Mucosa of rectum (tissue), 2 donors: ENCODE measurements at regions not wholly inside any gene's neighbourhood (a gene's known extent, or its start where the extent isn't known, plus 50 kb on each side); places are given as distances from the start of the nearest gene placed in this dataset.
"Not testable (repeated sequence)": the region's sequence is repeated elsewhere in the genome, so short reads cannot be mapped to it uniquely, and the experiment has no call there.

Experiments
- H3K27ac ChIP-seq, 2 donors: one replicate each; pipeline ENCODE4 v1.7.0; 2013; ENCODE audit warnings: inconsistent platforms in 2 of 2, low read depth in 2 of 2, low read length in 2 of 2
- H3K27me3 ChIP-seq, 2 donors: one replicate each; pipeline ENCODE4 v1.7.0; 2013; ENCODE audit warnings: low read length in 2 of 2; ENCODE audit not compliant: control insufficient read depth in 2 of 2, insufficient read depth in 2 of 2
- H3K36me3 ChIP-seq, 2 donors: one replicate each; pipeline ENCODE4 v1.7.0; 2013; ENCODE audit warnings: low read length in 2 of 2; ENCODE audit not compliant: control insufficient read depth in 2 of 2, insufficient read depth in 2 of 2
- H3K4me1 ChIP-seq, 2 donors: one replicate each; pipeline ENCODE4 v1.7.0; 2013; ENCODE audit warnings: low read length in 2 of 2, mild to moderate bottlenecking in 1 of 2; ENCODE audit not compliant: control insufficient read depth in 2 of 2, insufficient read depth in 2 of 2
- H3K4me3 ChIP-seq, 2 donors: one replicate each; pipeline ENCODE4 v1.7.0; 2013; ENCODE audit warnings: low read length in 2 of 2
- H3K9ac ChIP-seq, 2 donors: one replicate each; pipeline ENCODE4 v1.7.0; 2013; ENCODE audit warnings: low read length in 2 of 2, low read depth in 1 of 2, mild to moderate bottlenecking in 1 of 2
- H3K9me3 ChIP-seq, 2 donors: one replicate each; pipeline ENCODE4 v1.7.0; 2013; ENCODE audit warnings: low read length in 2 of 2; ENCODE audit not compliant: control insufficient read depth in 2 of 2
- donor health status: healthy.
- donor health status: Normal muscosa, but diverticular disease.

- H3K27me3 ChIP-seq, H3K9ac ChIP-seq, H3K4me1 ChIP-seq, H3K9me3 ChIP-seq, H3K4me3 ChIP-seq, H3K27ac ChIP-seq: not testable (repeated sequence)
- H3K36me3 ChIP-seq, result peaks cover 0 to 10% of the 10 kb centered on the region in 2 donors
These were observed 118.3 kb downstream of the LRRC37A3 start for GRCh38 chr17:64800987-64801386.

GRCh38 chr17:64800361-64800895 lies 118.8 kb downstream of the LRRC37A3 start:
- H3K27ac ChIP-seq, H3K27me3 ChIP-seq, H3K4me1 ChIP-seq, H3K9me3 ChIP-seq, H3K9ac ChIP-seq, H3K4me3 ChIP-seq: not testable (repeated sequence)
- peaks cover 0 to 10% of the 10 kb centered on the region in 2 donors for H3K36me3 ChIP-seq

GRCh38 chr17:64799543-64800188 lies 119.6 kb downstream of the LRRC37A3 start:
- H3K9me3 ChIP-seq, H3K4me3 ChIP-seq, H3K4me1 ChIP-seq, H3K27ac ChIP-seq, H3K9ac ChIP-seq, H3K27me3 ChIP-seq: not testable (repeated sequence)
- peaks cover 0 to 10% of the 10 kb centered on the region in 2 donors for H3K36me3 ChIP-seq

- H3K27ac ChIP-seq, H3K4me1 ChIP-seq, H3K4me3 ChIP-seq, H3K9me3 ChIP-seq, H3K9ac ChIP-seq, H3K27me3 ChIP-seq: not testable (repeated sequence)
- H3K36me3 ChIP-seq, result peaks cover 0 to 10% of the 10 kb centered on the region in 2 donors
These were observed 120.3 kb downstream of the LRRC37A3 start for GRCh38 chr17:64798961-64799360.

- H3K27me3 ChIP-seq, H3K4me3 ChIP-seq, H3K9me3 ChIP-seq, H3K9ac ChIP-seq, H3K27ac ChIP-seq: not testable (repeated sequence)
- Histone ChIP-seq H3K4me1 (peaks cover 0 to 10% of the 10 kb centered on the region in 2 donors), H3K36me3 (peaks cover 0 to 13% of the 10 kb centered on the region in 2 donors)
These were observed 120.8 kb downstream of the LRRC37A3 start for GRCh38 chr17:64798489-64798790.

GRCh38 chr17:64797746-64798488 lies 121.4 kb downstream of the LRRC37A3 start:
- not testable (repeated sequence) for H3K9ac ChIP-seq, H3K9me3 ChIP-seq, H3K27ac ChIP-seq, H3K4me3 ChIP-seq, H3K27me3 ChIP-seq
- Histone ChIP-seq H3K36me3 (peaks cover 0 to 12% of the 10 kb centered on the region in 2 donors), H3K4me1 (peaks cover 3 to 12% of the 10 kb centered on the region in 2 donors)

- Histone ChIP-seq H3K27ac (peak overlapping the region; percentile 70 to 74), H3K4me1 (peaks cover 5 to 12% of the 10 kb centered on the region in 2 donors), H3K9ac (peak overlapping the region in 1 of 2 donors; percentile 38)
- not testable (repeated sequence) for H3K36me3 ChIP-seq, H3K27me3 ChIP-seq, H3K9me3 ChIP-seq, H3K4me3 ChIP-seq
These were observed 123.9 kb downstream of the LRRC37A3 start for GRCh38 chr17:64795342-64795741.

GRCh38 chr17:64794548-64795274 lies 124.6 kb downstream of the LRRC37A3 start:
- not testable (repeated sequence) for H3K36me3 ChIP-seq, H3K27me3 ChIP-seq, H3K4me3 ChIP-seq, H3K9me3 ChIP-seq
- H3K27ac ChIP-seq, result peak overlapping the region; percentile 70 to 74
- H3K9ac ChIP-seq, result peak overlapping the region in 1 of 2 donors; percentile 38
- H3K4me1 ChIP-seq, result peaks cover 5 to 12% of the 10 kb centered on the region in 2 donors

- H3K4me1 ChIP-seq, result peaks cover 5 to 12% of the 10 kb centered on the region in 2 donors
- H3K27me3 ChIP-seq, H3K9me3 ChIP-seq, H3K9ac ChIP-seq, H3K4me3 ChIP-seq, H3K36me3 ChIP-seq: not testable (repeated sequence)
- peak overlapping the region in 1 of 2 donors; percentile 74 for H3K27ac ChIP-seq
These were observed 125.2 kb downstream of the LRRC37A3 start for GRCh38 chr17:64794113-64794512.
